Ectodermal cell (in vitro differentiated cells): ENCODE measurements at regions not wholly inside any gene's neighbourhood (a gene's known extent, or its start where the extent isn't known, plus 50 kb on each side); places are given as distances from the start of the nearest gene placed in this dataset.

Experiments used
- H3K27ac ChIP-seq: 2 replicates; pipeline ENCODE4 v1.7.0; 2013; ENCODE audit warnings: mild to moderate bottlenecking, low read depth, low read length; ENCODE audit not compliant: insufficient read depth, poor library complexity, severe bottlenecking
- H3K27me3 ChIP-seq: 2 replicates; pipeline ENCODE4 v1.7.0; 2013; ENCODE audit warnings: mild to moderate bottlenecking, low read length; ENCODE audit not compliant: insufficient read depth, control insufficient read depth, poor library complexity, severe bottlenecking
- H3K36me3 ChIP-seq: one replicate; pipeline ENCODE4 v1.7.0; 2013; ENCODE audit warnings: low read length; ENCODE audit not compliant: control insufficient read depth, insufficient read depth
- H3K4me1 ChIP-seq: one replicate; pipeline ENCODE4 v1.7.0; 2013; ENCODE audit warnings: low read length; ENCODE audit not compliant: control insufficient read depth, insufficient read depth
- H3K4me3 ChIP-seq: 2 replicates; pipeline ENCODE4 v1.7.0; 2013; ENCODE audit warnings: low read depth, low read length, control low read depth; ENCODE audit not compliant: insufficient read depth
- H3K9me3 ChIP-seq: 2 replicates; pipeline ENCODE4 v1.7.0; 2013; ENCODE audit warnings: mild to moderate bottlenecking, low read length, moderate library complexity; ENCODE audit not compliant: control insufficient read depth
- WGBS, 2 experiments: methylation state at CpG; one replicate each; pipeline ENCODE4 v1.1.7; 2013; ENCODE audit warnings: missing lambda C conversion rate in 2 of 2; 5-methylcytosine and 5-hydroxymethylcytosine counted together

DNA sequence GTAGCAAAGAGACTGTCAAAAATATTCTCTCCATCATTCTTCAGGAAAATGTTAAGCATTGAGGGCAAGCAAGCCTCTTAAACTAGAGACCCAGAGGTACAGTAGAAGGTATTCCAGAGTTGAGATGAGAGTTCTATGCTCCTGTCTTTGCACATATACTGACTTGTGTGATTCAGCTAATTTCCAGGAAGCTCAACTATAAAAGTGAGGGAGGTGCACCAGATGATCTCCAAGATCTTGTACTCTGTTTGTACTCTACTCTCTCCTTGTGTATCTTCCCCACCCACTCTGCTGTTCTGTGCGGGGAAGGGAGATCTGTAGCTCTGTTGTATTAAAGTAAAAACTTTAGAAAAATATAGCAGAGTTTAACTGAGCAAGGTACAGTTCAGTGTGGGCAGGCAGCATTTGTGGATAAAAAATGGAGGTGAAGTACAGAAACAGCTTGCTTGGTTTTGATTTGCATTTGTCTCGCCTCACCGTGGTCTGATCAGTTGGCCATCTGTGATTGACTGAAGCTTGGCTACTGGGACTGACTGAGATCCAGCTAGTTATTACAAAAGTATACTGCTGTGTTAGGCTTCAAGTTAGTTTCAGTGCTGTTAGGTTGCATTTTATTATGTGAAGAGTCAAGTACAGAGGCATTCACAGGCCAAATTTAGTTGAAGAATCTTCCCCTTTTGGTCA is 463.1 kb upstream of the GOLIM4 start:
- WGBS, 2 experiments, result 97% methylated on average over 3 of the region's 3 CpGs
- Histone ChIP-seq H3K27ac (no peak overlapping the region), H3K27me3 (no peaks in the 10 kb centered on the region), H3K9me3 (no peaks in the 10 kb centered on the region), H3K4me1 (no peaks in the 10 kb centered on the region), H3K36me3 (no peaks in the 10 kb centered on the region), H3K4me3 (no peak overlapping the region)

DNA sequence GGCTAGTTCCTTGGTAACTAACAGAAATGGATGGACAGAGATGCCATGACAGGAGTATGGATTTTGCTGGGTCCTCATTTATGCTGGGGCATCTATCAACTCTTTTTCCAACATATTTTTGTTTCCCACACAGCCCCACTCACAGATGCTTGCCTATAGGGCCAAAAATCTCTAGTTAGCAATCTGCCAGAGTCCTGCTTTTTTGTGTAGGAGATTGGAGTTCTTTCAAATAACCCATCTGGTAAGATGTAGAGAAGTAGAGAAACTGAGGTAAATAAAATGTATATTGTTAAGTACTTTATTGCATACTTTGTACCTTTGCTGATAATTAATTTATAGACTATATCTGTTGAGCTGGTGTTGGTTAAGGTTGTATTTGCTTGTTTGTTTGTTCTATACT is 456.5 kb upstream of the GOLIM4 start:
- H3K9me3 ChIP-seq, result no peaks in the 10 kb centered on the region
- H3K27me3 ChIP-seq, result no peaks in the 10 kb centered on the region

DNA sequence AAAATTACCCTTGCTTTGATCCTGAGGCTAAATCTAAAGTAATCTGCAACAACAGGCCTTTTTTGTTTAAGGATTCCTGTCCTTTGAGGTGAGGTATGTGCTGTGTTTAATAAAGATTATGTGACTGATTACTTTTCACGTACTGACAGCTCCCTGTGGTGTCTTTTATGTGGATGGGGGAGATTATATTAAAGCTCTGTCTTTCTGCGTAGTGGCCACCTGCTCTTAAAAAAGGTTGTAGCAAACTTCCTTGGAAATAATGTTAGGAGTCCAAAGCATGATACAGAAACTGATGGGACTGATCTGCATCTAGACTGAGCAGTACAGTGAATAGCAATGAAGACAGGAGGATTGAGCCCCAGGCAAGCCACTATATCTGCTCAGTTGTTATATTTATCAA is 453.0 kb upstream of the GOLIM4 start:
- 38 to 40% methylated on average over 2 of the region's 2 CpGs for WGBS, 2 experiments
- H3K4me3 ChIP-seq, result no peak overlapping the region
- H3K9me3 ChIP-seq, result no peaks in the 10 kb centered on the region
- no peak overlapping the region for H3K27ac ChIP-seq
- peaks cover 8% of the 10 kb centered on the region for H3K4me1 ChIP-seq
- H3K27me3 ChIP-seq, result no peaks in the 10 kb centered on the region
- H3K36me3 ChIP-seq, result no peaks in the 10 kb centered on the region

More for the DNA sequence above, 456.5 kb upstream of the GOLIM4 start:
- H3K4me1 ChIP-seq, result peaks cover 8% of the 10 kb centered on the region
- H3K4me3 ChIP-seq, result no peak overlapping the region
- no peak overlapping the region for H3K27ac ChIP-seq
- H3K36me3 ChIP-seq, result no peaks in the 10 kb centered on the region

DNA sequence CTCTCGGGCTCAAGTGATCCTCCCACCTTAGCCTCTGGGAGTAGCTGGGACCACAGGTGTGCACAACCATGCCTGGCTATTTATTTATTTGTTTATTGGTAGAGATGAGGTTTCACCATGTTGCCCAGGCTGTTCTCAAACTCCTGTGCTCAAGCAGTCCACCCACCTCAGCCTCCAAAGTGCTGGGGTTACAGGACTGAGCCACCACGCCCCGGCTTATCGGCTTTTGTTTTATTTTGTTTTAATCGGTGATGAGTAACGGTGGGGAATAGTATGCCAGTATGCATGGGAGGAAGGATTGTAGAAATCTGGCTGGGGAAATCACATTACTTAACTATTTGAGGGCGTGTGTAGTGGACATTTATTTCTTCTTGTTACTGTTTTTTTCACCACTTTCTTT is 451.0 kb upstream of the GOLIM4 start:
- no peak overlapping the region for H3K4me3 ChIP-seq
- H3K36me3 ChIP-seq, result no peaks in the 10 kb centered on the region
- 88 to 96% methylated on average over 6 to 7 of the region's 7 CpGs for WGBS, 2 experiments
- H3K27ac ChIP-seq, result no peak overlapping the region
- H3K9me3 ChIP-seq, result no peaks in the 10 kb centered on the region
- H3K4me1 ChIP-seq, result peaks cover 8% of the 10 kb centered on the region
- H3K27me3 ChIP-seq, result no peaks in the 10 kb centered on the region

DNA sequence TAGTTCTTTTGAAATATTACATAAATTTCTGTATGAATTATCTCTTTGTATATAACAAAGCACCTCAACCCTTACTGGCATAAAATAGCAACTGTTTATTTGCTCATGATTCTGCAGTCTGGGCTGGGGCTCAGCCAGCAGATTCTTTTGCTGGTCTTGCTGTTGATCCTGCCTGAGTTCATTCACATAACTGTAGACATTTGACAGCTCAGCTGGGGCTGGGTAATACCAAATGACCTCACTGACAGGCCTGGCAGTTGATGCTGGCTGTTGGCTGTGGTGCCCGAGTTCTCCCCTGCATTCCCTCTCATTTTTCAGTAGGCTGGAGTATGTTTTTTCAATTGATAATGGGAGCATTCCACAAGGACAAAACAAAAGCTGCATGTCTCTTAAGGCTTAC is 449.9 kb upstream of the GOLIM4 start:
- H3K4me3 ChIP-seq, result no peak overlapping the region
- H3K27me3 ChIP-seq, result no peaks in the 10 kb centered on the region
- H3K4me1 ChIP-seq, result peaks cover 8% of the 10 kb centered on the region
- H3K27ac ChIP-seq, result no peak overlapping the region
- H3K9me3 ChIP-seq, result no peaks in the 10 kb centered on the region
- 18 to 41% methylated on average over 1 of the region's 1 CpG for WGBS, 2 experiments
- no peaks in the 10 kb centered on the region for H3K36me3 ChIP-seq

DNA sequence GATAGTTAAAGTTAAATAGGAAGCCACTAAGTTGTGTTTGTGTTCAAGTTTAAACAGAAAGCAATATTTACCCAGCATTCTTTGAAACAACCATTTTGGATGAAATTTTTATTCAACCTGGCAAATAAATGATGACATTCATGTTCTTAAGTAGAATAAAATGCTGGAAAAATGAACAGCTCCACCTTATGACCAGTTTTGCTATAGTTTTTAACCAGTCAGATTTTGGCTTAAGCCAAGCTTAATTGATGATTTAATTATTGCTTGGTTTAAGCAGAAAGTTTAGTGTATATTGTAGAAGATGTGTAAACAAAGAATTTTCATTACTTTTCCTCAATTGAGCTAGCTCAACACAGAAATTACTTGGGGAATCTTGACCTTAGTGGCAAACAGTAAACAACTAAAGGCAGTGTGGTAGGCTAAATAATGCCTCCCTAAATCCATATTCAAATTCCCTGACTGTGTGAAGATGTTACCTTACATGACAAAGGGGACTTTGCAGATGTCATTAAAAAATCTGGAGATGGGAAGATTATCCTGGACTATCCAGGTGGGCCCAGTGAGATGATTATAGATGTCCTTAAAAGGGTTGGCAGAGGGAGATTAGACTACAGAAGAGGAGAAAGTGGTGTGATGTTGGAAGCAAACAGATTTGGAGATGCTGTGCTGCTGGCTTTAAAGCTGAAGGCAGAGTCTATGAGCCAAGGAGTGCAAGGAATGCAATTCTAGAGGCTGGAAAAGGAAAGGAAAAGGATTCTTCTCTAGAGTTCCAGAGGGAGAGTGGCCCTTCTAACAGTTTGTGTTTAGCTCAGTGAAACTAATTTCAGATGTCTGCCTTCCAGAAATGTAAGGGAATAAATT is 448.6 kb upstream of the GOLIM4 start:
- Histone ChIP-seq H3K4me3 (no peak overlapping the region), H3K27me3 (no peaks in the 10 kb centered on the region), H3K36me3 (no peaks in the 10 kb centered on the region), H3K27ac (no peak overlapping the region), H3K4me1 (peaks cover 8% of the 10 kb centered on the region), H3K9me3 (no peaks in the 10 kb centered on the region)

DNA sequence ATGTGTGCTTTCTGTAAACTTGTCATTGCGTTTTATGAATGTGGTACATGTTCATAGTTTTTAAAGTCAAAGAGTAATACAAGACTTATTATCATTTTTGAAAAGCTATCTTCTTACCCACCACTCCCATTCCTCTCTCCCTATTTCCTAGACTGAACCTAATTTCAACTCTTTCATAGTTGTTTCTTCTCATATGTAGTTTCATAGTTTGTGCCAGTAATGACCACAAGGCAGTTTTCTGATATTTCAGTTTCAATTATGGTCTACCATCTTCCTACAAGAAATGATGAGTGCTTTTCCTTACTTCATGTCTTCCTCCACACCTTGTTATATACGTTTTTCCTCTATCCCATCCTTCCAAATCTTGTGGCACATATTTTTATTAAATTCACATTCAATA is 445.0 kb upstream of the GOLIM4 start:
- 88 to 95% methylated on average over 1 to 2 of the region's 2 CpGs for WGBS, 2 experiments
- H3K4me3 ChIP-seq, result no peak overlapping the region
- no peaks in the 10 kb centered on the region for H3K9me3 ChIP-seq
- H3K27ac ChIP-seq, result no peak overlapping the region
- H3K36me3 ChIP-seq, result no peaks in the 10 kb centered on the region
- H3K27me3 ChIP-seq, result no peaks in the 10 kb centered on the region
- H3K4me1 ChIP-seq, result no peaks in the 10 kb centered on the region

DNA sequence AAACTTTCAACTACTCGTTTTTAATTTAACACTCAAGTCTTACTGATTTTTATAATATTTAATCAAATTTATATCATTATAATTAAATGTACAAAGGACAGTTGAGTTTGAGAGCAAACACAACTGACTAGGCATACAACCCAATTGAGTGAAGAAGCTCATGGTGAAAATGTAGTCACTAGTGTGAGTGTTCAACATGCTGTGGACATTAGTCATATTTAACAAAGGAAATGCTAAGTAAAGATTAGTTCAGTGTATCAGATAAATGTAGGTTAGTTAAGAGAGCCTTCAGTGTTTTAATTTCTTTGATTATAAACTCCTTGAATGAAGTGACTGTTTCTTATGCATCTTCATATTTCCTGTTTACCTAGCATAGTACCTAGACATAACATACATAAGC is 444.2 kb upstream of the GOLIM4 start:
- WGBS, 2 experiments, result no CpG with 5 or more reads among the region's 1 CpG
- H3K36me3 ChIP-seq, result no peaks in the 10 kb centered on the region
- no peak overlapping the region for H3K27ac ChIP-seq
- no peaks in the 10 kb centered on the region for H3K4me1 ChIP-seq
- H3K4me3 ChIP-seq, result no peak overlapping the region
- H3K9me3 ChIP-seq, result no peaks in the 10 kb centered on the region
- H3K27me3 ChIP-seq, result no peaks in the 10 kb centered on the region

DNA sequence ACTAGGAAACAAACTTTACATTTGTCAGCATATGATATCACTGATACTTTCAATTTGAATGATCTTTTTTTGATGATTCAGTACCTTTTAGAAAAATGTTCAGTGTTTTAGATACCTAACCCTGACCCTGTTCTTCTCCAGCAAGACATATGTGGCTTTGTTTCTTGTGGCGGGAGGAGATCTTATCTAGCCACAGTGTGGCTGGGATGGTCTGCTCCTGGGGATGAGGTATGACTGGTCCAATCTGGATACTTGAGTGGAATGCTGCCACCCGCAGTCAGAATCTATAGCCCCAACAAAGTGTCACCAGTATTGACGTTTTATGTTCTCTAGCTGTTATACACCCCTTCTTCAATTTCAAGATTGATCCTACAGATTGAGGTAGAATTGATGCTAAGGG is 439.0 kb upstream of the GOLIM4 start:
- H3K4me1 ChIP-seq, result peaks cover 10% of the 10 kb centered on the region
- H3K4me3 ChIP-seq, result no peak overlapping the region
- H3K9me3 ChIP-seq, result no peaks in the 10 kb centered on the region
- WGBS, 2 experiments, result 85 to 94% methylated on average over 2 to 3 of the region's 3 CpGs
- no peak overlapping the region for H3K27ac ChIP-seq
- no peaks in the 10 kb centered on the region for H3K27me3 ChIP-seq
- H3K36me3 ChIP-seq, result no peaks in the 10 kb centered on the region

DNA sequence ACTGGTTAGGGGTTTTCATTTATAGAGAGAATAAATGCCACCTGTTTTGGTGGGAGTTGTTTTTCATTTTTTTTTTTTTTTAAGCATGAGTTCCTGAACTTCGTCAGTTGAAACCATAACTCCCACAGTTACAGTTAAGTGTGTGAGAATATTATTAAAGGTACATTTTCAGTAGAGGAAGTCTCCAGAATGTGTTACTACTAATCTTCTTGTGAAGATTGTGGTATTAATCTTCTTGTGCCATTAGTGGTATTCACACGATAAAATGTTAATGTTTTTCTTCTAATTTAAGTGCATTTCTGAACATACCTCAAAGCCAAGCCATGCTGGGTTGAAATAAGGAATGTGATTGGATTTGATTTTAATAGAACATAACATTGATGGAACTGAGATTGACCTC is 437.9 kb upstream of the GOLIM4 start:
- Histone ChIP-seq H3K4me1 (peaks cover 10% of the 10 kb centered on the region), H3K27me3 (no peaks in the 10 kb centered on the region), H3K9me3 (no peaks in the 10 kb centered on the region), H3K27ac (no peak overlapping the region), H3K36me3 (no peaks in the 10 kb centered on the region), H3K4me3 (no peak overlapping the region)
- 93 to 100% methylated on average over 1 to 2 of the region's 2 CpGs for WGBS, 2 experiments
